Activated T-helper 2 cell treated with anti-CD3 and anti-CD28 coated beads, Interferon-gamma antibody, Interleukin-2, Interleukin-4, amounts not matched to agents 10 μg/mL and 5 μg/mL and 100 μg/mL, durations not matched to agents 14 hours and 24 hours and 36 hours (primary cell): ENCODE measurements at regions not wholly inside any gene's neighbourhood (a gene's known extent, or its start where the extent isn't known, plus 50 kb on each side); places are given as distances from the start of the nearest gene placed in this dataset.
A peak's percentile ranks its signal among the peaks of the same experiment; 100 is the strongest.

Source experiments
- DNase-seq: peaks from one replicate; pipeline ENCODE4 v3.0.0; 2021; ENCODE audit warnings: low spot score
- H3K27ac Mint-ChIP-seq: one replicate; pipeline ENCODE4 v1.8.0; 2021; ENCODE audit warnings: mixed read lengths
- H3K27me3 Mint-ChIP-seq: one replicate; pipeline ENCODE4 v1.8.0; 2021; ENCODE audit warnings: low read depth, mixed read lengths
- H3K36me3 Mint-ChIP-seq: one replicate; pipeline ENCODE4 v1.8.0; 2021; ENCODE audit warnings: low read depth, mixed read lengths
- H3K4me1 Mint-ChIP-seq: one replicate; pipeline ENCODE4 v1.8.0; 2021; ENCODE audit warnings: low read depth, mixed read lengths
- H3K4me3 Mint-ChIP-seq: one replicate; pipeline ENCODE4 v1.8.0; 2021; ENCODE audit warnings: low read depth, mild to moderate bottlenecking, moderate library complexity, mixed read lengths
- H3K9me3 Mint-ChIP-seq: one replicate; pipeline ENCODE4 v1.8.0; 2021; ENCODE audit warnings: mixed read lengths
- intact Hi-C: fragments of 100-400 bp; cut with micrococcal nuclease; formaldehyde crosslinking; loops from one replicate; pipeline ENCODE4 v1.15.1; 2023

- H3K9me3 Mint-ChIP-seq, result no peaks in the 10 kb centered on the region
- DNase-seq, result no peak
- no peak overlapping the region for H3K27ac Mint-ChIP-seq
- H3K36me3 Mint-ChIP-seq, result no peaks in the 10 kb centered on the region
- H3K4me3 Mint-ChIP-seq, result no peak overlapping the region
- H3K27me3 Mint-ChIP-seq, result peaks cover 23% of the 10 kb centered on the region
- intact Hi-C loops, result loop anchor here (1.0 to 5.0 kb wide), 4 partner anchors 10 to 780 kb away; no protein-coding TSS in a partner anchor
- peaks cover 15% of the 10 kb centered on the region for H3K4me1 Mint-ChIP-seq
Observed at GRCh38 chr12:65657635-65658034, 166.6 kb upstream of the HMGA2 start.

- Mint-ChIP-seq H3K27ac (no peak overlapping the region), H3K9me3 (no peaks in the 10 kb centered on the region), H3K27me3 (peaks cover 20% of the 10 kb centered on the region), H3K4me3 (no peak overlapping the region), H3K4me1 (peaks cover 15% of the 10 kb centered on the region), H3K36me3 (no peaks in the 10 kb centered on the region)
- DNase-seq, result no peak
- intact Hi-C loops, result loop anchor here (5.0 kb wide), 2 partner anchors 84 to 781 kb away; no protein-coding TSS in a partner anchor
Observed at GRCh38 chr12:65658360-65658759, 165.9 kb upstream of the HMGA2 start.

- peaks cover 19% of the 10 kb centered on the region for H3K27me3 Mint-ChIP-seq
- no peak for DNase-seq
- H3K4me3 Mint-ChIP-seq, result no peak overlapping the region
- H3K36me3 Mint-ChIP-seq, result no peaks in the 10 kb centered on the region
- no peak overlapping the region for H3K27ac Mint-ChIP-seq
- H3K9me3 Mint-ChIP-seq, result peaks cover 2% of the 10 kb centered on the region
- peaks cover 15% of the 10 kb centered on the region for H3K4me1 Mint-ChIP-seq
- intact Hi-C loops, result loop anchor here (5.0 kb wide), 2 partner anchors 83 to 782 kb away; no protein-coding TSS in a partner anchor
Observed at GRCh38 chr12:65659681-65660080, 164.6 kb upstream of the HMGA2 start.

DNA sequence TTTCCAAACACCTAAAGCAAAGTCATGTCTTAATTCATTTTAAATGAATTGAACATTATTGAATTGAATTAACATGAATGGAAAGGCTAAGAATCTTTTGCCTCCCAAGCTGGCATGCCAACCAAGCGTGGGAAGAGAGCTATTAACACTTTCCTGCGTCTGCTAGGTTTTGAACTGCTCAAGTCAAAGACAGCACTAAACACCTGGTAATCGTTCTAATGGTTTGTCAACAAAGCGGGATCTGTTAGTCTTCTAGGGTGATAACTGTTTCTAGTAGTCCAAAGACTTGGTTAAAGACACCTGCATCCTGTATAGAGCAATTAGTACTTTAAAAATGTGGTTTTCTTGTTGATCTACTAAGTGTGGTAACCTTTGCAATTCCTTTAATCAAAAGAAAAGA is 164.2 kb upstream of the HMGA2 start:
- H3K27ac Mint-ChIP-seq, result no peak overlapping the region
- H3K4me1 Mint-ChIP-seq, result peaks cover 15% of the 10 kb centered on the region
- no peaks in the 10 kb centered on the region for H3K36me3 Mint-ChIP-seq
- peaks cover 19% of the 10 kb centered on the region for H3K27me3 Mint-ChIP-seq
- intact Hi-C loops, result no loop called here
- DNase-seq, result no peak
- H3K4me3 Mint-ChIP-seq, result no peak overlapping the region
- H3K9me3 Mint-ChIP-seq, result peaks cover 6% of the 10 kb centered on the region

GRCh38 chr12:65660836-65661235 is 163.4 kb upstream of the HMGA2 start:
- no peak overlapping the region for H3K27ac Mint-ChIP-seq
- H3K36me3 Mint-ChIP-seq, result no peaks in the 10 kb centered on the region
- peaks cover 11% of the 10 kb centered on the region for H3K9me3 Mint-ChIP-seq
- no peak overlapping the region for H3K4me3 Mint-ChIP-seq
- intact Hi-C loops, result no loop called here
- no peak for DNase-seq
- H3K27me3 Mint-ChIP-seq, result peaks cover 20% of the 10 kb centered on the region
- H3K4me1 Mint-ChIP-seq, result peaks cover 16% of the 10 kb centered on the region

- Mint-ChIP-seq H3K27me3 (peaks cover 17% of the 10 kb centered on the region), H3K4me1 (peaks cover 12% of the 10 kb centered on the region), H3K9me3 (peaks cover 16% of the 10 kb centered on the region), H3K27ac (no peak overlapping the region), H3K36me3 (no peaks in the 10 kb centered on the region), H3K4me3 (no peak overlapping the region)
- intact Hi-C loops, result no loop called here
- DNase-seq, result no peak
Observed at GRCh38 chr12:65662590-65662989, 161.7 kb upstream of the HMGA2 start.

GRCh38 chr12:65663097-65663496 is 161.2 kb upstream of the HMGA2 start:
- peaks cover 16% of the 10 kb centered on the region for H3K9me3 Mint-ChIP-seq
- no peak for DNase-seq
- no peak overlapping the region for H3K4me3 Mint-ChIP-seq
- intact Hi-C loops, result no loop called here
- peaks cover 12% of the 10 kb centered on the region for H3K4me1 Mint-ChIP-seq
- H3K27ac Mint-ChIP-seq, result no peak overlapping the region
- H3K36me3 Mint-ChIP-seq, result no peaks in the 10 kb centered on the region
- peaks cover 17% of the 10 kb centered on the region for H3K27me3 Mint-ChIP-seq

- Mint-ChIP-seq H3K36me3 (no peaks in the 10 kb centered on the region), H3K4me3 (no peak overlapping the region), H3K9me3 (peaks cover 16% of the 10 kb centered on the region), H3K4me1 (peaks cover 12% of the 10 kb centered on the region), H3K27me3 (peaks cover 14% of the 10 kb centered on the region), H3K27ac (no peak overlapping the region)
- intact Hi-C loops, result no loop called here
- DNase-seq, result no peak
Observed at GRCh38 chr12:65663648-65664047, 160.6 kb upstream of the HMGA2 start.

GRCh38 chr12:65664715-65665250 is 159.5 kb upstream of the HMGA2 start:
- intact Hi-C loops, result no loop called here
- no peaks in the 10 kb centered on the region for H3K36me3 Mint-ChIP-seq
- H3K27me3 Mint-ChIP-seq, result peaks cover 15% of the 10 kb centered on the region
- DNase-seq, result no peak
- H3K4me1 Mint-ChIP-seq, result peaks cover 15% of the 10 kb centered on the region
- H3K4me3 Mint-ChIP-seq, result no peak overlapping the region
- peaks cover 16% of the 10 kb centered on the region for H3K9me3 Mint-ChIP-seq
- H3K27ac Mint-ChIP-seq, result no peak overlapping the region

- peaks cover 17% of the 10 kb centered on the region for H3K4me1 Mint-ChIP-seq
- peaks cover 16% of the 10 kb centered on the region for H3K9me3 Mint-ChIP-seq
- no peak for DNase-seq
- intact Hi-C loops, result loop anchor here (2.0 kb wide), 1 partner anchor 61 kb away; no protein-coding TSS in a partner anchor
- no peaks in the 10 kb centered on the region for H3K36me3 Mint-ChIP-seq
- H3K27ac Mint-ChIP-seq, result no peak overlapping the region
- peaks cover 12% of the 10 kb centered on the region for H3K27me3 Mint-ChIP-seq
- H3K4me3 Mint-ChIP-seq, result no peak overlapping the region
Observed at GRCh38 chr12:65665817-65666216, 158.5 kb upstream of the HMGA2 start.

- peaks cover 12% of the 10 kb centered on the region for H3K27me3 Mint-ChIP-seq
- peaks cover 16% of the 10 kb centered on the region for H3K9me3 Mint-ChIP-seq
- H3K4me1 Mint-ChIP-seq, result peaks cover 21% of the 10 kb centered on the region
- no peak for DNase-seq
- no peaks in the 10 kb centered on the region for H3K36me3 Mint-ChIP-seq
- intact Hi-C loops, result loop anchor here (1.0 to 2.0 kb wide), 2 partner anchors 10 to 62 kb away; no protein-coding TSS in a partner anchor
- no peak overlapping the region for H3K4me3 Mint-ChIP-seq
- H3K27ac Mint-ChIP-seq, result peak overlapping the region; percentile 80
Observed at GRCh38 chr12:65666876-65667275, 157.4 kb upstream of the HMGA2 start.

DNA sequence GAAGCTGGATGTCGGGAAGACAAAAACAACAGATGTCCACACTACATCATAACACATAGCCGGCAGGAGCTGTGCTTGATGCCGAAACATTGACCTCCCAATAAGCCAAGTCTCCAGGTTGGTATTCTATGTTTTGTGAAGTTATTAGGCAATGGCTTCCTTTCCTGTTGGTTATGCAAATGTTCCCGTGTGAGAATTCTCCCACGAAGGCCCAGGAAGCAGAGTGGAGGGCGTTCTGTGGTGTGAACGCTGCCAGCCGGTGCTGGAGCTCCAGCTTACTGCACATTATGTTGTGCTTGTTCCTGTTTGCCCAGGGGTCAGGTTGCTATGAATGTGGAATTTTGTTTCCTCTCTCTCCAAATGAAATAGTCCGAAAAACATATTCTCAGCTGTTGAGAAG is 156.4 kb upstream of the HMGA2 start:
- H3K9me3 Mint-ChIP-seq, result peaks cover 16% of the 10 kb centered on the region
- no peak overlapping the region for H3K27ac Mint-ChIP-seq
- no peaks in the 10 kb centered on the region for H3K36me3 Mint-ChIP-seq
- no peak overlapping the region for H3K4me3 Mint-ChIP-seq
- intact Hi-C loops, result loop anchor here (1.0 to 2.0 kb wide), 2 partner anchors 11 to 63 kb away; no protein-coding TSS in a partner anchor
- H3K4me1 Mint-ChIP-seq, result peaks cover 21% of the 10 kb centered on the region
- no peak for DNase-seq
- H3K27me3 Mint-ChIP-seq, result peaks cover 12% of the 10 kb centered on the region

DNA sequence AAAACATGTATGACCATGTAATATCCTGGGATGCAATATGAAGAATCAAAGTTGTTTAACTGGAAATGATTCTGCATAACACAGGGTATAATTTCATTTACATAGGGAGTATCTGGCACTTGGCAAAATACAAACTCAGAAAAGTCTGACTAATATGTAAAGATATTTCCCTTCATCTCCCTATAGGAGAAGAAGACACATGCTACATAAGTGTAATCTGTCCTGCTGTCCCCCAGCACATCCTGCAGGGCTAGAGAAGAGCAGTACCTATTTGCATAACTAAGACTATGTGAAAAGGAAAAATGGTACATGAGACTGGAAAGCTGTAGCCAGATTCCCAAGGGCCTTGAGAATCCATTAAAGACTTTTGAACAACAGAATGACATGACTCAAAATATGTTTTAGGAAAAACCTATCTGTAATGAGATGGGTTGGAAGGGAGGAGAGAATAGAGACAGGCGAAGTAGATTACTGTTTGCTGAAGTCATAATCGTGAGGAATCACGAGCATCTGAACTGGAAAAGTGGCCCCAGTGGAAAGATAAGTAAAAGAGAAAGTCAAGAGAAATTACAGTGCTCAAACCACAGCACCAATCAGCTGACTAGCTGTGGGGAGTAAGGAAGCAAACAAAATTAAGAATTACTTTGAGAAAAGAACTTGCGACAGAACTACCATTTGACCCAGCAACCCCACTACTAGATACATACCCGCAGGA is 155.1 kb upstream of the HMGA2 start:
- H3K27ac Mint-ChIP-seq, result no peak overlapping the region
- peaks cover 16% of the 10 kb centered on the region for H3K9me3 Mint-ChIP-seq
- H3K27me3 Mint-ChIP-seq, result peaks cover 12% of the 10 kb centered on the region
- H3K36me3 Mint-ChIP-seq, result no peaks in the 10 kb centered on the region
- intact Hi-C loops, result no loop called here
- no peak overlapping the region for H3K4me3 Mint-ChIP-seq
- no peak for DNase-seq
- H3K4me1 Mint-ChIP-seq, result peaks cover 21% of the 10 kb centered on the region
